Fibroblast of lung (primary cell): ENCODE measurements at regions not wholly inside any gene's neighbourhood (a gene's known extent, or its start where the extent isn't known, plus 50 kb on each side); places are given as distances from the start of the nearest gene placed in this dataset.

Experiments
- CTCF ChIP-seq, 2 donors: IDR thresholded peaks in 1 of 2; conservative IDR thresholded peaks in 1 of 2; 1 replicate in 1 of 2; 2 replicates in 1 of 2; pipeline ENCODE4 v1.5.1; 2011 to 2012; ENCODE audit warnings: low read length in 2 of 2, control low read depth in 1 of 2, inconsistent platforms in 1 of 2, low read depth in 1 of 2, mild to moderate bottlenecking in 1 of 2
- EZH2 ChIP-seq: IDR thresholded peaks from 2 replicates; pipeline ENCODE4 v1.5.1; 2012; ENCODE audit warnings: low read length, control low read depth, mild to moderate bottlenecking; ENCODE audit errors: missing control alignments

DNA sequence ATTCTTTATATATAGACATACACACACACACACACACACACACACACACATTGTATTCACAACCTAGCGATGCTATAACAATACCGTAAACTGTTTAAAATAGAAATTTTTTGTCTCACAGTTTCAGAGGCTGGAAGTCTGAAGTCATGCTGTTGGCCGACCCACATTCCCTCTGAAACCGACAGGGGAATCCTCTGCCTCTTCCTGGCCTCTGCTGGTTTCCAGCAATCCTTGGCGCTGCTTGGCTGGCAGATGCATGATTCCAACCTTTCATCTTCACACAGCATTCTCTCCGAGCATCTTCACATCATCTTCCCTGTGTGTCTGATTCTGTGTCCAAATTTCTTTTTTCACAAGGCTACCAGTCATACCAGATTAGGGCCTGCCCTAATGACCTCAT lies 94.8 kb downstream of the CCDC71L start:
- TF ChIP-seq CTCF (conservative IDR thresholded peaks at IDR 0.05 in 1 of 2, IDR thresholded peaks at IDR 0.05 in 1 of 2; ENCODE audit: low read depth in 1 of 2, low read length in 2 of 2) (no peak), EZH2 (no peak)
